ENCODE measurements at regions not wholly inside any gene's neighbourhood (a gene's known extent, or its start where the extent isn't known, plus 50 kb on each side); places are given as distances from the start of the nearest gene placed in this dataset.

DNA sequence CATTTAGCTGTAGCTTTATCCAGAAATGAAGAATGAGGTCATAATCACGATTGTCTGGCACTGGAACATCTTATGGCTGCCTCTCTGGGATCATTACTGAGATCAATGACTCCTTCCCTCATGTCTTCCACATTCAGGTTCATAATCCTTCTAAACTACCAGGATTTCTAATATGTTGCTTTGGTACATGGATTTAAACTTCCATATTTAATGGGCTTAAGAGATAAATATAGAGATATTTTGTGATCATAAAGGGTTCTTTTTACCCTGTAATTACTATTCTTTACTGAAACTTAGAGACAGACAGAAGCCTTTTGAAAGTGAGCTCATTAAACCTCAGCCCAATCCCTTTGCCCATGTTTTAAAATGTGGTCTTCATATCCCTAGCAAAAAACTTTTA, 575.4 kb upstream of the ALCAM start:
- TF ChIP-seq, protein P1, sequence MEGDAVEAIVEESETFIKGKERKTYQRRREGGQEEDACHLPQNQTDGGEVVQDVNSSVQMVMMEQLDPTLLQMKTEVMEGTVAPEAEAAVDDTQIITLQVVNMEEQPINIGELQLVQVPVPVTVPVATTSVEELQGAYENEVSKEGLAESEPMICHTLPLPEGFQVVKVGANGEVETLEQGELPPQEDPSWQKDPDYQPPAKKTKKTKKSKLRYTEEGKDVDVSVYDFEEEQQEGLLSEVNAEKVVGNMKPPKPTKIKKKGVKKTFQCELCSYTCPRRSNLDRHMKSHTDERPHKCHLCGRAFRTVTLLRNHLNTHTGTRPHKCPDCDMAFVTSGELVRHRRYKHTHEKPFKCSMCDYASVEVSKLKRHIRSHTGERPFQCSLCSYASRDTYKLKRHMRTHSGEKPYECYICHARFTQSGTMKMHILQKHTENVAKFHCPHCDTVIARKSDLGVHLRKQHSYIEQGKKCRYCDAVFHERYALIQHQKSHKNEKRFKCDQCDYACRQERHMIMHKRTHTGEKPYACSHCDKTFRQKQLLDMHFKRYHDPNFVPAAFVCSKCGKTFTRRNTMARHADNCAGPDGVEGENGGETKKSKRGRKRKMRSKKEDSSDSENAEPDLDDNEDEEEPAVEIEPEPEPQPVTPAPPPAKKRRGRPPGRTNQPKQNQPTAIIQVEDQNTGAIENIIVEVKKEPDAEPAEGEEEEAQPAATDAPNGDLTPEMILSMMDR (IDR thresholded peaks at IDR 0.05; ENCODE audit: low read length), result no peak
- no peak for TF ChIP-seq EZH2 (optimal IDR thresholded peaks at IDR 0.05; ENCODE audit: low read depth, low read length)

Measured in MM.1S (cell line).